Natural killer cell treated with Interleukin-12 subunit alpha and Interleukin-12 subunit beta and Interleukin-15 and Interleukin-18, amount 100 ng/mL, for 72 hours (primary cell): ENCODE measurements at regions not wholly inside any gene's neighbourhood (a gene's known extent, or its start where the extent isn't known, plus 50 kb on each side); places are given as distances from the start of the nearest gene placed in this dataset.

Experiments
- ATAC-seq, 2 donors: fragments of 150-1000 bp; cut with Tn5 transposase in 1 of 2; sonication (Bioruptor Pico), chemical (Tn5 transposase) in 1 of 2; 2 replicates each; pipeline ENCODE4 v1.10.0; 2021
- DNase-seq: peaks from one replicate; pipeline ENCODE4 v3.0.0; 2022; ENCODE audit warnings: low spot score
- H3K27ac Mint-ChIP-seq, 2 donors: 1 replicate in 1 of 2; 2 replicates in 1 of 2; pipeline ENCODE4 v1.8.0; 2022; ENCODE audit warnings: mixed read lengths in 2 of 2, mild to moderate bottlenecking in 1 of 2, moderate library complexity in 1 of 2
- H3K27me3 Mint-ChIP-seq, 2 donors: 1 replicate in 1 of 2; 2 replicates in 1 of 2; pipeline ENCODE4 v1.8.0; 2022; ENCODE audit warnings: mixed read lengths in 2 of 2
- H3K36me3 Mint-ChIP-seq: one replicate; pipeline ENCODE4 v1.8.0; 2022; ENCODE audit warnings: mixed read lengths
- H3K4me1 Mint-ChIP-seq, 2 donors: 1 replicate in 1 of 2; 2 replicates in 1 of 2; pipeline ENCODE4 v1.8.0; 2022; ENCODE audit warnings: low read depth in 2 of 2, mixed read lengths in 2 of 2, mild to moderate bottlenecking in 1 of 2
- H3K4me3 Mint-ChIP-seq: one replicate; pipeline ENCODE4 v1.8.0; 2022; ENCODE audit warnings: mixed read lengths
- H3K9me3 Mint-ChIP-seq: 2 replicates; pipeline ENCODE4 v1.8.0; 2022; ENCODE audit warnings: mixed read lengths

- no peak for DNase-seq
- Mint-ChIP-seq H3K9me3 (peaks cover 6% of the 10 kb centered on the region), H3K36me3 (no peaks in the 10 kb centered on the region), H3K4me3 (no peak overlapping the region), H3K4me1 (no peaks in the 10 kb centered on the region), H3K27ac (no peak overlapping the region), H3K27me3 (no peaks in the 10 kb centered on the region)
- ATAC-seq = peak in 1 of 2 donors; percentile 28
These were observed 263.5 kb downstream of the CENPW start for GRCh38 chr6:126603410-126603809.

DNA sequence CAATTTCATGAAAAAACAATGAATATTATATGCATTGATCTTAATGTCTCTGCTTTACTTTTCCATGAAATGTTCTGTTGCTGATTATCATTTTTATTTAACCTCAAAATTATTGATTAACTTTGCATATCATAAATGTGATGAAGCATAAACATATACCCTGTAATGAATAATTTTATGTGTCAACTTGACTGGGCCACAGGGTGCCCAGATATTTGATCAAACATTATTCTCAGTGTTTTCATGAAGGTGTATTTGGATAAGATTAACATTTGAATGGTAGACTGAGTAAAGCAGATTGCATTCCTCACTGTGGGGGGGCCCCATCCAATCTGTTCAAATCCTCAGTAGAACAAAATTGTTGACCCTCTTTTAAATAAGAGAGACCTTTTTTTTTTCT, 265.2 kb downstream of the CENPW start:
- Mint-ChIP-seq H3K9me3 (peaks cover 10% of the 10 kb centered on the region), H3K27ac (no peak overlapping the region), H3K4me1 (no peaks in the 10 kb centered on the region), H3K4me3 (no peak overlapping the region), H3K27me3 (no peaks in the 10 kb centered on the region), H3K36me3 (no peaks in the 10 kb centered on the region)
- ATAC-seq = no peak
- no peak for DNase-seq

DNA sequence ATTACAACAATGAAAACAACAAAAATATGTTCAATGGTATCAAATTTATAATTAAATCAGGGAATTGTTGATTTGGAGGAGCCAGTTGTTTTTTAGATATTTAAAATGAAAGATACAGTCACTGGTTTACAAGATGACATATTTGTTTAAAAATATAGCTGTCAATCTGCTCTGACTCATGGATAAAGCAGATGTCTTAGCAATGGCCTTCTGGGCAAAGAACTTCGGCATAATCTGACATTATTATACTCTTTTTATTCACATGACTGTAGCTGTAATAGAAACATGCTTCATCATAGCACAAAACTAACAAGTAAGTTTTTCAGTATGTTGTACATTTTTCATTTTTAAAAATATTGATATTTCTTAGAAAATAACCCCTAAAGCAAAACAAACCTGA, 267.4 kb downstream of the CENPW start:
- H3K36me3 Mint-ChIP-seq = peaks cover 5% of the 10 kb centered on the region
- H3K27ac Mint-ChIP-seq = no peak overlapping the region

GRCh38 chr6:126608681-126609080, 268.8 kb downstream of the CENPW start:
- ATAC-seq = no peak
- Mint-ChIP-seq H3K27ac (no peak overlapping the region), H3K27me3 (no peaks in the 10 kb centered on the region), H3K4me1 (no peaks in the 10 kb centered on the region), H3K36me3 (peaks cover 5% of the 10 kb centered on the region), H3K4me3 (no peak overlapping the region), H3K9me3 (peaks cover 22% of the 10 kb centered on the region)
- DNase-seq = no peak

More for the DNA sequence above, 267.4 kb downstream of the CENPW start:
- Mint-ChIP-seq H3K27me3 (no peaks in the 10 kb centered on the region), H3K9me3 (peaks cover 17% of the 10 kb centered on the region), H3K4me1 (no peaks in the 10 kb centered on the region), H3K4me3 (no peak overlapping the region)
- DNase-seq (no peak), ATAC-seq (no peak)

DNA sequence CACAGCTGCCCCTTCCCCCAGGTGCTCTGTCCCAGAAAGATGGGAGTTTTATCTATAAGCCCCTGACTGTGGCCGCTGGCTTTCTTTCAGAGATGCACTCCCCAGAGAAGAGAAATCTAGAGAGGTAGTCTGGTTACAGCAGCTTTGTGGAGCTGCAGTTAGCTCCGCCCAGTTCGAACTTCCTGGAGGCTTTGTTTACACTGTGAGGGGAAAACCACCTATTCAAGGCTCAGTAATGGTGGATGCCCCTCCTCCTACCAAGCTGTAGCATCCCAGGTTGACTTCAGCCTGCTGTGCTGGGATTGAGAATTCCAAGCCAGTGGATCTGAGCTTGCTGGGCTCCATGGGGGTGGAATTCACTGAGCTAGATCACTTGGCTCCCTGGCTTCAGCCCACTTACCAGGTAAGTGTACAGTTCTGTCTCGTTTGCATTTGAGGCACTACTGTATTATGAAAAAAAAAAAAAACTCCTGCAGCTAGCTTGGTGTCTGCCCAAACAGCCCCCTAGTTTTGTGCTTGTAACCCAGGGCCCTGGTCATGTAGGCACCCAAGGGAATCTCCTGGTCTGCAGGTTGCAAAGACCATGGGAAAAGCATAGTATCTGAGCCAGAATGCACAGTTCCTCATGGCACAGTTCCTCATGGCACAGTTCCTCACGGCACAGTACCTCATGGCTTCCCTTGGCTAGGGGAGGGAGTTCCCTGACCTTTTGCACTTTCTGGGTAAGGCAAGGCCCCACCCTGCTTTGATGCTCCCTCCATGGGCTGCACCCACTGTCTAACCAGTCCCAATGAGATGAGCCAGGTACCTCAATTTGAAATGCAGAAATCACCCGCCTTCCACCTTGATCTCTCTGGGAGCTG, 275.0 kb downstream of the CENPW start:
- no peak for DNase-seq
- peaks cover 22% of the 10 kb centered on the region for H3K9me3 Mint-ChIP-seq
- H3K36me3 Mint-ChIP-seq = peaks cover 5% of the 10 kb centered on the region
- H3K27me3 Mint-ChIP-seq = no peaks in the 10 kb centered on the region
- no peak overlapping the region for H3K4me3 Mint-ChIP-seq
- H3K27ac Mint-ChIP-seq = no peak overlapping the region
- no peaks in the 10 kb centered on the region for H3K4me1 Mint-ChIP-seq
- no peak for ATAC-seq

- no peak overlapping the region for H3K27ac Mint-ChIP-seq
- peaks cover 22% of the 10 kb centered on the region for H3K9me3 Mint-ChIP-seq
- ATAC-seq (no peak), DNase-seq (no peak)
- H3K4me1 Mint-ChIP-seq = no peaks in the 10 kb centered on the region
- H3K27me3 Mint-ChIP-seq = no peaks in the 10 kb centered on the region
- peaks cover 4% of the 10 kb centered on the region for H3K36me3 Mint-ChIP-seq
- H3K4me3 Mint-ChIP-seq = no peak overlapping the region
These were observed 277.0 kb downstream of the CENPW start for GRCh38 chr6:126616866-126617265.

GRCh38 chr6:126618639-126619343, 278.9 kb downstream of the CENPW start:
- no peaks in the 10 kb centered on the region for H3K4me1 Mint-ChIP-seq
- no peak for ATAC-seq
- H3K9me3 Mint-ChIP-seq = peaks cover 9% of the 10 kb centered on the region
- no peak for DNase-seq
- H3K27me3 Mint-ChIP-seq = no peaks in the 10 kb centered on the region
- H3K36me3 Mint-ChIP-seq = no peaks in the 10 kb centered on the region
- no peak overlapping the region for H3K27ac Mint-ChIP-seq
- H3K4me3 Mint-ChIP-seq = no peak overlapping the region

DNA sequence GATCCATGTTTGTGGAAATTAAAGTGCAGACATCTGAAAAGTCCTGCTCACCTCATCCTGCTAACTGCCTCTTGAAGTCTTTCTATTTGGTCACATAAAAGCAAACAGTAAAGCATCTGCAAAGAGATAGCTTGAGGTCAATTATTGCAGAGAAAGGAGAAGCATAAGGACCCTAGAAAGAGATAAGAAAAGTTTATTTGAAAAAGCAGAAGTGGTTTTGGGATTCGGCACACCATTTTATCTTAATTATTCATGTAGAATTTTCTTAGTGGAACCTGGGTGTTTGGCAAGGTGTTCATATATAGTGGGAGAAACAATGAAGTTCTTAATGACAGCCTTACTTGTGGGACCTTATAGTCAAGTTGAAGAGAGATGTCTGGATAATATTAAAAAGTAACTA, 280.8 kb downstream of the CENPW start:
- DNase-seq (no peak), ATAC-seq (no peak)
- no peak overlapping the region for H3K27ac Mint-ChIP-seq
- no peak overlapping the region for H3K4me3 Mint-ChIP-seq
- H3K27me3 Mint-ChIP-seq = no peaks in the 10 kb centered on the region
- H3K36me3 Mint-ChIP-seq = no peaks in the 10 kb centered on the region
- no peaks in the 10 kb centered on the region for H3K4me1 Mint-ChIP-seq
- peaks cover 5% of the 10 kb centered on the region for H3K9me3 Mint-ChIP-seq

- ATAC-seq (no peak), DNase-seq (no peak)
- Mint-ChIP-seq H3K27me3 (no peaks in the 10 kb centered on the region), H3K36me3 (no peaks in the 10 kb centered on the region), H3K9me3 (peaks cover 5% of the 10 kb centered on the region), H3K4me3 (no peak overlapping the region), H3K27ac (no peak overlapping the region), H3K4me1 (no peaks in the 10 kb centered on the region)
These were observed 285.1 kb downstream of the CENPW start for GRCh38 chr6:126625019-126625418.

DNA sequence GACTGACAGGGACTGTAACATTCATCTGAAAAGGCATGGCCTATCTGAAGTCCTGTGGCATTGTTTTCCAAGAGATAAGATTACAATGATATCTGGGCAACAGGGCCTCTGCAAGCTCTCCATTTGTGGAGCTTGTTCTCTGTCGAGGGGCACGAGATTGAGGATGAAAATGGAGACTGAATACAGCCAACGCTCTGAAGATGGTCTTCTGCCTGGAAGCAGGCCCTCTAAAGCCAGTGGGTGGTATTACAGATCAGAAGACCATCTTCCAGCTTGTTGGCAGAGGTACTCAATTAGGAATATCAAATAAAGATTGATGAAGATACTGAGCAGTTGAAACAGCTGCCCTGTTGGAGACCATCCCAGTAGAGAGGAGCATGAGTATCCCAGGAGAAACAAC, 288.2 kb downstream of the CENPW start:
- Mint-ChIP-seq H3K4me3 (no peak overlapping the region), H3K9me3 (no peaks in the 10 kb centered on the region), H3K36me3 (no peaks in the 10 kb centered on the region), H3K4me1 (no peaks in the 10 kb centered on the region), H3K27me3 (no peaks in the 10 kb centered on the region), H3K27ac (no peak overlapping the region)
- DNase-seq (no peak), ATAC-seq (no peak)

DNA sequence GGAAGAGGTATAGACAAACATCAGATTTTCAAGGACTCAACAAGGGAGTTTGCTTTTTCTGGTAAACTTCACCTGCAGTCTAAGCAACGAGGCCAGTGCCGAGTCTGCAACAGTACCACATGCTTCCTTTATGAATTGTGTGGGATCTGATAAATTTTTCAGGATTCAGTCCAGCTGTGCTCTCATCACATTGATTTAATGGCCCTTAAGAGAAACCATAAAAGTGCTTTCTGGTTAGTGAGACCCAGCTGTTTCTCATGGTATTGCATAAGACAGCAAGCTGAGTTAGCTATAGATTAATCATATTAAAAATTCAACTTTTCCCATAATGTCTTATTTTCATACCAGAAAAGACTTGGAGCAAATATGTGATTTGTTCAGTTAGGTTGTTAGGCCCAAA, 291.4 kb downstream of the CENPW start:
- Mint-ChIP-seq H3K27ac (no peak overlapping the region), H3K9me3 (no peaks in the 10 kb centered on the region), H3K4me3 (no peak overlapping the region), H3K27me3 (no peaks in the 10 kb centered on the region), H3K36me3 (no peaks in the 10 kb centered on the region), H3K4me1 (no peaks in the 10 kb centered on the region)
- DNase-seq (no peak), ATAC-seq (no peak)

DNA sequence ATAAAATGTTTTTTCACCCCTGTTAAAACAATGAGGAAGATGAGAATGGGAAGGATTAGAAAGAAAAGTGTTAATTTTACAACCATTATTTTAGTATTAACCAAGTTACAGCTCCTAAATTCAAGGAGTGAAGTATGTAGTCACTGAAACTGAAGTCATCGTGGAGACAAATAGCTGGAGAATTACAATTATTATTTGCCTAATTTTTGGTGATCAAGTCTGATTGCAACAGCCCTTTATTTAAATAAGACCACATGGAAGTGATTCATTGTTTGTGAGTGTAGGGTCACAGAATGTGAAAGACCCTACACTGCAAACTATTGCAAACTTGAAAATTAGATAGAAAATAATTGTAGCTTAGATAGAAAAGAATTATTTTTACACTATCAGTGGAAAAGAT, 292.4 kb downstream of the CENPW start:
- ATAC-seq (no peak), DNase-seq (no peak)
- no peak overlapping the region for H3K4me3 Mint-ChIP-seq
- peaks cover 2% of the 10 kb centered on the region for H3K9me3 Mint-ChIP-seq
- H3K27ac Mint-ChIP-seq = no peak overlapping the region
- H3K36me3 Mint-ChIP-seq = no peaks in the 10 kb centered on the region
- no peaks in the 10 kb centered on the region for H3K4me1 Mint-ChIP-seq
- H3K27me3 Mint-ChIP-seq = no peaks in the 10 kb centered on the region

- Mint-ChIP-seq H3K4me1 (no peaks in the 10 kb centered on the region), H3K9me3 (peaks cover 2% of the 10 kb centered on the region), H3K4me3 (no peak overlapping the region), H3K27ac (no peak overlapping the region), H3K27me3 (no peaks in the 10 kb centered on the region), H3K36me3 (no peaks in the 10 kb centered on the region)
- no peak for DNase-seq
- ATAC-seq = no peak
These were observed 293.5 kb downstream of the CENPW start for GRCh38 chr6:126633373-126633772.

GRCh38 chr6:126640356-126640755, 300.4 kb downstream of the CENPW start:
- no peaks in the 10 kb centered on the region for H3K36me3 Mint-ChIP-seq
- H3K27ac Mint-ChIP-seq = no peak overlapping the region
- H3K27me3 Mint-ChIP-seq = no peaks in the 10 kb centered on the region
- peaks cover 2% of the 10 kb centered on the region for H3K9me3 Mint-ChIP-seq
- ATAC-seq (no peak), DNase-seq (no peak)
- no peak overlapping the region for H3K4me3 Mint-ChIP-seq
- H3K4me1 Mint-ChIP-seq = no peaks in the 10 kb centered on the region
